Astrocyte (in vitro differentiated cells and primary cell): ENCODE measurements at regions not wholly inside any gene's neighbourhood (a gene's known extent, or its start where the extent isn't known, plus 50 kb on each side); places are given as distances from the start of the nearest gene placed in this dataset.
A peak's percentile ranks its signal among the peaks of the same experiment; 100 is the strongest.

Experiments used
- DNase-seq: peaks from one replicate; pipeline ENCODE4 v3.0.0-alpha.2; 2010; ENCODE audit warnings: low read depth
- FAIRE-seq: peaks from 2 replicates; lab custom pipeline; 2011; peaks lifted over from hg19 to GRCh38; lab: Jason Lieb, UNC
- H2AFZ ChIP-seq: 2 replicates; pipeline ENCODE4 v1.6.0; 2012; ENCODE audit warnings: low read depth, low read length, inconsistent platforms
- H3K27ac ChIP-seq: 2 replicates; pipeline ENCODE4 v1.5.1; 2011; ENCODE audit warnings: low read depth, low read length, inconsistent platforms
- H3K27me3 ChIP-seq: 2 replicates; pipeline ENCODE4 v1.6.0; 2011; ENCODE audit warnings: low read length, inconsistent platforms; ENCODE audit not compliant: insufficient read depth
- H3K36me3 ChIP-seq: 2 replicates; pipeline ENCODE4 v1.5.1; 2011; ENCODE audit warnings: low read length, inconsistent platforms; ENCODE audit not compliant: insufficient read depth
- H3K4me1 ChIP-seq: 2 replicates; pipeline ENCODE4 v1.5.1; 2011; ENCODE audit warnings: low read length, inconsistent platforms; ENCODE audit not compliant: insufficient read depth
- H3K4me2 ChIP-seq: 2 replicates; pipeline ENCODE4 v1.6.0; 2012; ENCODE audit warnings: low read length, inconsistent platforms
- H3K4me3 ChIP-seq: 2 replicates; pipeline ENCODE4 v1.5.1; 2011; ENCODE audit warnings: low read depth, mild to moderate bottlenecking, low read length, inconsistent platforms; ENCODE audit not compliant: insufficient read depth
- H3K79me2 ChIP-seq: 2 replicates; pipeline ENCODE4 v1.6.0; 2012; ENCODE audit warnings: mild to moderate bottlenecking, low read length, inconsistent platforms; ENCODE audit not compliant: insufficient read depth
- H3K9ac ChIP-seq: 2 replicates; pipeline ENCODE4 v1.6.0; 2012; ENCODE audit warnings: mild to moderate bottlenecking, low read length, inconsistent platforms
- H3K9me3 ChIP-seq: 2 replicates; pipeline ENCODE4 v1.5.1; 2012; ENCODE audit warnings: low read depth, mild to moderate bottlenecking, low read length, inconsistent platforms; ENCODE audit not compliant: insufficient read depth
- H4K20me1 ChIP-seq: 2 replicates; pipeline ENCODE4 v1.6.0; 2012; ENCODE audit warnings: low read length, inconsistent platforms; ENCODE audit not compliant: insufficient read depth
- H3K27ac Mint-ChIP-seq: one replicate; pipeline ENCODE4 v1.8.0; 2021; ENCODE audit warnings: mild to moderate bottlenecking, mixed read lengths; ENCODE audit not compliant: unreplicated experiment
- H3K27me3 Mint-ChIP-seq: one replicate; pipeline ENCODE4 v1.8.0; 2021; ENCODE audit warnings: low read depth, mixed read lengths; ENCODE audit not compliant: unreplicated experiment
- H3K36me3 Mint-ChIP-seq: one replicate; pipeline ENCODE4 v1.8.0; 2021; ENCODE audit warnings: low read depth, mixed read lengths; ENCODE audit not compliant: unreplicated experiment
- H3K4me1 Mint-ChIP-seq: one replicate; pipeline ENCODE4 v1.8.0; 2021; ENCODE audit warnings: low read depth, mixed read lengths; ENCODE audit not compliant: unreplicated experiment
- H3K4me3 Mint-ChIP-seq: one replicate; pipeline ENCODE4 v1.8.0; 2021; ENCODE audit warnings: mild to moderate bottlenecking, moderate library complexity, mixed read lengths; ENCODE audit not compliant: unreplicated experiment
- H3K9me3 Mint-ChIP-seq: one replicate; pipeline ENCODE4 v1.8.0; 2021; ENCODE audit warnings: mild to moderate bottlenecking, mixed read lengths; ENCODE audit not compliant: unreplicated experiment
- EZH2 ChIP-seq: IDR thresholded peaks from 2 replicates; pipeline ENCODE4 v1.6.1; 2012; ENCODE audit warnings: mild to moderate bottlenecking, low read length, inconsistent platforms; ENCODE audit not compliant: insufficient read depth
- TF ChIP-seq, protein P1 (sequence below): IDR thresholded peaks from 2 replicates; pipeline ENCODE4 v1.5.1; 2011; ENCODE audit warnings: low read depth, mild to moderate bottlenecking, inconsistent platforms, low read length, moderate library complexity; ENCODE audit not compliant: insufficient read depth

DNA sequence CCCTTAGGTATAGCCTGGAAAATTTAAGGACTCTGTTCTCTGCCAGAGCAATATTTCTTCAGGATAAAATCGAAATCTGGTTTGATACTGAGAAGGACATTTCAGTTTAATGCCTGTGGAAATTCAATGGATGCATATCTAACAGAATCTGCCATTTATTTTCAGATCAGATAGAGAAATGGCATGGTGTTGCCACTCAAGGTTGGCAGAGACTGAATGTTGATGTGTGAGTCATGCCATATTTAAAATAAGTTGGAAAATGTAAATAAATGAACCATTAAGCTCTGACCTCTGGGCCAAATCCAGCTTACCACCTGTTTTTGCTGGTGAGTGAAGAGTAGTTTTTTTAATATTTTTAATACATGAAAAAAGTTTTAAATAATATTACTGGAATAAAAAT is 594.6 kb downstream of the DOK5 start:
- Histone ChIP-seq H3K4me3 (no peak overlapping the region), H3K27me3 (no peaks in the 10 kb centered on the region), H3K27ac (no peak overlapping the region), H3K4me2 (no peak overlapping the region), H4K20me1 (no peaks in the 10 kb centered on the region), H3K36me3 (no peaks in the 10 kb centered on the region), H3K9ac (no peak overlapping the region), H2AFZ (no peak overlapping the region), H3K9me3 (no peaks in the 10 kb centered on the region), H3K79me2 (no peaks in the 10 kb centered on the region), H3K4me1 (peaks cover 4% of the 10 kb centered on the region)
- H3K4me1 Mint-ChIP-seq = no peaks in the 10 kb centered on the region
- DNase-seq (no peak), FAIRE-seq (no peak)
- TF ChIP-seq, protein P1, sequence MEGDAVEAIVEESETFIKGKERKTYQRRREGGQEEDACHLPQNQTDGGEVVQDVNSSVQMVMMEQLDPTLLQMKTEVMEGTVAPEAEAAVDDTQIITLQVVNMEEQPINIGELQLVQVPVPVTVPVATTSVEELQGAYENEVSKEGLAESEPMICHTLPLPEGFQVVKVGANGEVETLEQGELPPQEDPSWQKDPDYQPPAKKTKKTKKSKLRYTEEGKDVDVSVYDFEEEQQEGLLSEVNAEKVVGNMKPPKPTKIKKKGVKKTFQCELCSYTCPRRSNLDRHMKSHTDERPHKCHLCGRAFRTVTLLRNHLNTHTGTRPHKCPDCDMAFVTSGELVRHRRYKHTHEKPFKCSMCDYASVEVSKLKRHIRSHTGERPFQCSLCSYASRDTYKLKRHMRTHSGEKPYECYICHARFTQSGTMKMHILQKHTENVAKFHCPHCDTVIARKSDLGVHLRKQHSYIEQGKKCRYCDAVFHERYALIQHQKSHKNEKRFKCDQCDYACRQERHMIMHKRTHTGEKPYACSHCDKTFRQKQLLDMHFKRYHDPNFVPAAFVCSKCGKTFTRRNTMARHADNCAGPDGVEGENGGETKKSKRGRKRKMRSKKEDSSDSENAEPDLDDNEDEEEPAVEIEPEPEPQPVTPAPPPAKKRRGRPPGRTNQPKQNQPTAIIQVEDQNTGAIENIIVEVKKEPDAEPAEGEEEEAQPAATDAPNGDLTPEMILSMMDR = no peak
- no peak for TF ChIP-seq EZH2
- no peak overlapping the region for H3K4me3 Mint-ChIP-seq
- H3K27ac Mint-ChIP-seq = no peak overlapping the region
- H3K27me3 Mint-ChIP-seq = no peaks in the 10 kb centered on the region
- H3K9me3 Mint-ChIP-seq = peaks cover 3% of the 10 kb centered on the region
- no peaks in the 10 kb centered on the region for H3K36me3 Mint-ChIP-seq

DNA sequence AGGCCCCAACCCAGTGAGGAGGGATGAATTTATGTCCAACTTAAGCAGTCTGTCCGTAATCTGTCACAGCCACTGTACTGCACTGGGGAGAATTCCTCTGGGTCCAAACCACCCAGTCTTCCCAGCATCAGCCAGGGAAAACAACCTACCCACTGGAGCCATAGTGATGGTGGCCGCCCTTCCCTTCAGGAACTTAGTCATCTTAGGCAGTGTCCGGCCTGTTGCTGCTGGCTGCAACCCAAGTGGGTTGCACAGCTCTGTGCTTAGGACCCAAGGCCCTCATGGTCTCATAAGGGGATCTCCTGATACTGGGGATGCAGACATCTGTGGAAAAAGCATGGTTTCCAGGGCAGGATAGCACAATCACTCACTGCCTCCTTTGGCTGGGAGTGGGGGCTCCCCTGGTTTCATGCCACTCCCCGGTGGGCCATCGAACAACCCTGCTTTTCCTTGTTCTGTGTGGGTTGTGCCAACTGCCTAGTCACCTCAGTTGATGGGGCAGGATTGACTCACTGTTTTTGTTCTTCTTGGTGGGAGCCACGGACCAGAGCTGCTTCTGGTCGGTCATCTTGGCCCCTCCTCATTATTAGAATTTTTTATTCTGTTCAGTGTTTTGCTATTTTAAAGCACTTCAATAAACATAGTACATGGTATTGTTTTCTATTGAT is 591.9 kb downstream of the DOK5 start:
- Histone ChIP-seq H3K4me2 (peak overlapping the region; percentile 25), H2AFZ (peak overlapping the region; percentile 43), H3K27ac (no peak overlapping the region), H3K9me3 (no peaks in the 10 kb centered on the region), H3K9ac (no peak overlapping the region), H3K27me3 (no peaks in the 10 kb centered on the region), H3K36me3 (no peaks in the 10 kb centered on the region), H3K4me1 (peaks cover 4% of the 10 kb centered on the region), H3K4me3 (no peak overlapping the region), H3K79me2 (no peaks in the 10 kb centered on the region), H4K20me1 (no peaks in the 10 kb centered on the region)
- TF ChIP-seq, protein P1 = no peak
- TF ChIP-seq EZH2 = no peak
- Mint-ChIP-seq H3K4me1 (no peaks in the 10 kb centered on the region), H3K27me3 (no peaks in the 10 kb centered on the region), H3K36me3 (no peaks in the 10 kb centered on the region), H3K9me3 (peaks cover 12% of the 10 kb centered on the region), H3K4me3 (no peak overlapping the region), H3K27ac (no peak overlapping the region)
- DNase-seq (no peak), FAIRE-seq (no peak)

DNA sequence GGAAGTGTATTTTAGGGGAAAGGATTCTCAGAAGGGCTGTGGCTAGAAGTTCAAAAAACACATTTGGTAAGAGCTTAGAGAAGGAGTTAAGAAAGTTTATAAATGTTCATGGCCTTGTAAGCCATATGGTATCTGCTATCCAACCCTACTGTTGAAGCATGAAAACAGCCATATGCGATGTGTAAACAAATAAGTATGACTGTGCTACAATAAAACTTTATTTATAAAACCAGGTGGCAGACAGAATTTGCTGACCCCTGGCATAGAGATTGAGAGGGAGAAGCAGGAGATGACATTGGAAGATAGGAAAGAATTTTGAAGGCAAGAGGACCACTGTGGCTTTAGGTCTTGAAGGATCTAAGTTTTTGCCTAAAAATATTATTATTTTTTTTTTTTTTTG is 583.5 kb downstream of the DOK5 start:
- Mint-ChIP-seq H3K4me3 (no peak overlapping the region), H3K4me1 (no peaks in the 10 kb centered on the region), H3K9me3 (peaks cover 11% of the 10 kb centered on the region), H3K27me3 (no peaks in the 10 kb centered on the region), H3K27ac (no peak overlapping the region), H3K36me3 (no peaks in the 10 kb centered on the region)
- Histone ChIP-seq H3K27ac (no peak overlapping the region), H3K9ac (no peak overlapping the region), H3K4me3 (no peak overlapping the region), H3K4me2 (no peak overlapping the region), H3K27me3 (no peaks in the 10 kb centered on the region), H2AFZ (no peak overlapping the region), H3K36me3 (no peaks in the 10 kb centered on the region), H3K4me1 (no peaks in the 10 kb centered on the region), H3K79me2 (no peaks in the 10 kb centered on the region), H3K9me3 (no peaks in the 10 kb centered on the region), H4K20me1 (no peaks in the 10 kb centered on the region)
- FAIRE-seq (no peak), DNase-seq (no peak)
- no peak for TF ChIP-seq EZH2
- TF ChIP-seq, protein P1 = no peak
